ENCODE measurements at regions not wholly inside any gene's neighbourhood (a gene's known extent, or its start where the extent isn't known, plus 50 kb on each side); places are given as distances from the start of the nearest gene placed in this dataset.

DNA sequence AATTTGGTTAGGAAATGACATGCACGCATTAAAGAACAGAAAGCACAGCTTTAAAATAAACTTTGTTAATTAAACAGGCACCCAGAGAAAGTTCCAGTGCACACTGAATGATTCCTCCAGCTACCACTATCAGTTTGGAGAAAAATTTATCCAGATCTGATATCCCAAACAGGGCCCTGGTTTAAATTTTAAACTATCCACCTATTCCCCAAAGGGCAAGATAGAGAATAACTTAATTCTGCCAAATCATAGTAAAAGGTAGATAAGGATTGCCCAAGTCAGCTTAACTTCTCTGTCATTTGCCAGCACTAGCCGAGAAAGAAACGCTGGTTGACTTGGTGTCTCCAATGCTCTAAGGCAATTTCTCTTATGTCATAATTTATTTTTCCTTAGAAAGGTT lies 321.9 kb upstream of the PKDCC start:
- H3K9ac ChIP-seq (ENCODE audit: low read depth in 1 of 2, low read length in 2 of 2): no peak overlapping the region
- no peaks in the 10 kb centered on the region for H3K4me1 ChIP-seq (ENCODE audit: control insufficient read depth in 2 of 2, insufficient read depth in 2 of 2, low read length in 2 of 2)
- H3K36me3 ChIP-seq (ENCODE audit: control insufficient read depth in 2 of 2, insufficient read depth in 2 of 2, low read length in 2 of 2): no peaks in the 10 kb centered on the region
- H3K9me3 ChIP-seq (ENCODE audit: control insufficient read depth in 2 of 2, low read length in 2 of 2): no peaks in the 10 kb centered on the region
- no peak overlapping the region for H3K4me3 ChIP-seq (ENCODE audit: low read length in 2 of 2)
- no peak overlapping the region for H3K27ac ChIP-seq (ENCODE audit: low read depth in 2 of 2, low read length in 2 of 2)
- H3K27me3 ChIP-seq (ENCODE audit: control insufficient read depth in 2 of 2, insufficient read depth in 2 of 2, low read length in 2 of 2): no peaks in the 10 kb centered on the region

DNA sequence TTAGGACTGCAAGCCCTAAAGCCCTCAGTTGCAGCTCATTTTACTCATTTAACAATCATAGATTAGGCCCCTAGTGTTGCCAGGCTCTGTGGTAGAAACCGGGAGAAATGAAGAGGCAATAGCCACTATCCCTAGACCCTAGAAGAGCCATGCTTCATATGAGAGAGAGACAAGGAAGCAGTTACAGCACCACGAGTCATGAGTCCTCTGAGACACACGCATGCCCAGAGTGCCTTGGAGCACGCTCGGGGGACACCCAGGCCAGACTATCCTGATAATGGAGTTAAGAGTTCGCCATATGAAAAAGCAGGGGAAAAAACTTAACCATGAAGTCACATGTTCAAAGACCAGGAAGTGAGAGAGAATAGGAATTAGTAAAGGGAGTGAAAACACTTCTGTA lies 321.5 kb upstream of the PKDCC start:
- no peaks in the 10 kb centered on the region for H3K9me3 ChIP-seq (ENCODE audit: control insufficient read depth in 2 of 2, low read length in 2 of 2)
- H3K27me3 ChIP-seq (ENCODE audit: control insufficient read depth in 2 of 2, insufficient read depth in 2 of 2, low read length in 2 of 2): no peaks in the 10 kb centered on the region
- no peaks in the 10 kb centered on the region for H3K4me1 ChIP-seq (ENCODE audit: control insufficient read depth in 2 of 2, insufficient read depth in 2 of 2, low read length in 2 of 2)
- H3K27ac ChIP-seq (ENCODE audit: low read depth in 2 of 2, low read length in 2 of 2): no peak overlapping the region
- no peak overlapping the region for H3K4me3 ChIP-seq (ENCODE audit: low read length in 2 of 2)
- no peaks in the 10 kb centered on the region for H3K36me3 ChIP-seq (ENCODE audit: control insufficient read depth in 2 of 2, insufficient read depth in 2 of 2, low read length in 2 of 2)
- H3K9ac ChIP-seq (ENCODE audit: low read depth in 1 of 2, low read length in 2 of 2): no peak overlapping the region

DNA sequence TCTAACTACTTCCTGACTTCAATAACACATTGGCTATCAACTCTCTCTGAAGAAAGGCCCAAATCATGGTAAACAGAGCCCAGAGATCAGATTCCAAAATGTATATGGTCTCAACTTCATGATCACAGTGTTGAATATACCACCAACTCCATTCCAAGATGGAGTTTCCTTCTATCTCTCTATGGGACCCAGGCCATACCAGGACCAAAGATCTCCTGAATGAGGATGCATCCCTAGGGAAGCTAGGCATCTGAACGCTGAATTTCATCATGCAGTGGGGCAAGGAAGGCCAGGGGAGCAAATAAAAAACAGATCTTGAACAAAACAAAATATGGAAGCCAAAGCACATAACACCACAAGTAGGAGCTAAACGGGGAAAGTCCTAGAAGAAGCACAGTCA lies 320.7 kb upstream of the PKDCC start:
- no peak overlapping the region for H3K9ac ChIP-seq (ENCODE audit: low read depth in 1 of 2, low read length in 2 of 2)
- no peak overlapping the region for H3K27ac ChIP-seq (ENCODE audit: low read depth in 2 of 2, low read length in 2 of 2)
- no peaks in the 10 kb centered on the region for H3K36me3 ChIP-seq (ENCODE audit: control insufficient read depth in 2 of 2, insufficient read depth in 2 of 2, low read length in 2 of 2)
- H3K4me3 ChIP-seq (ENCODE audit: low read length in 2 of 2): no peak overlapping the region
- H3K9me3 ChIP-seq (ENCODE audit: control insufficient read depth in 2 of 2, low read length in 2 of 2): no peaks in the 10 kb centered on the region
- H3K27me3 ChIP-seq (ENCODE audit: control insufficient read depth in 2 of 2, insufficient read depth in 2 of 2, low read length in 2 of 2): no peaks in the 10 kb centered on the region
- H3K4me1 ChIP-seq (ENCODE audit: control insufficient read depth in 2 of 2, insufficient read depth in 2 of 2, low read length in 2 of 2): no peaks in the 10 kb centered on the region

DNA sequence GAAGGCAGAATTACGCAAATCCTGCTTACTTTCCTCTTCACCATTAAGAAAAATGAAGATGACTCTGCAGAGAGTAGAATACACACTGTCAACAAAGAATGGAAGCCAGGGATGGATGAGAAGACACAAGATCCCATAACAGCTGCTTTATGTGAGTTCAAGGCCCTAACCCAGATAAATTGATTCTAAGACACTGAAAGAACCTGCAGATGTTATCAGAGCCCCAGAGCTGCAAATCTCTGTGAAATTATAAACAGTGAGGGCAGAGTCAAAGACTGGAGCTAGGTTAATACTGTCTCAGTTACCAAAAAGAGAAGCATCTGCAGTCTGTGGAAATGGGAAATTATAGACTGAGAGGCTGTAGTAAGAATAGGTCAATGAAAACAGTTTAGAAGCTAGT lies 320.1 kb upstream of the PKDCC start:
- H3K4me1 ChIP-seq (ENCODE audit: control insufficient read depth in 2 of 2, insufficient read depth in 2 of 2, low read length in 2 of 2): no peaks in the 10 kb centered on the region
- H3K9me3 ChIP-seq (ENCODE audit: control insufficient read depth in 2 of 2, low read length in 2 of 2): no peaks in the 10 kb centered on the region
- H3K36me3 ChIP-seq (ENCODE audit: control insufficient read depth in 2 of 2, insufficient read depth in 2 of 2, low read length in 2 of 2): no peaks in the 10 kb centered on the region
- H3K27ac ChIP-seq (ENCODE audit: low read depth in 2 of 2, low read length in 2 of 2): no peak overlapping the region
- no peak overlapping the region for H3K9ac ChIP-seq (ENCODE audit: low read depth in 1 of 2, low read length in 2 of 2)
- no peak overlapping the region for H3K4me3 ChIP-seq (ENCODE audit: low read length in 2 of 2)
- H3K27me3 ChIP-seq (ENCODE audit: control insufficient read depth in 2 of 2, insufficient read depth in 2 of 2, low read length in 2 of 2): no peaks in the 10 kb centered on the region

DNA sequence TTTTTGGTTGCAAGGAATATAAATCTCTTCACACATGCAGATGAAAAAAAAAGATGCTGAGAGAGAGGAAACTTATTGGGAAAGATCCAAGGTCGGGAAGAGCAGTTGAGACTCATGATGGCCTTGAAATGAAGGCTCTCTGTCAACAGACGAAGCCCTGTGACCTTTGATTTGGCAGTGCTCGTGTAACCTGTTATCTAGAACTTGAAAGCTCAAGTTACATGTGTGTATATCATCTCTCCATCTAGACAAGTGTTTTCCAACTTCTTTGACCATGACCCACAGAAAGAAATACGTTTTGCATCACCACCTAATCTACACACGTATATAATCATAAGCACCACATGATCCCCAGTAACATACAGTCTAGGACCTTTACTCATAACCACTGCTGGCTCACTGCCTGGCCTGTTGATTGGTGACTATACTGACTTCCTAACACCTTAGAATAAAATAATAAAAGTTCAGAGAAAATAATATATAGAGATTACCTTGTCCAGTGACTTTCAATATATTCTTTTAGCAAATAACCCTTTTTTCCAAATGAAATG lies 319.0 kb upstream of the PKDCC start:
- Histone ChIP-seq H3K9me3 (ENCODE audit: control insufficient read depth in 2 of 2, low read length in 2 of 2) (no peaks in the 10 kb centered on the region), H3K9ac (ENCODE audit: low read depth in 1 of 2, low read length in 2 of 2) (no peak overlapping the region), H3K27me3 (ENCODE audit: control insufficient read depth in 2 of 2, insufficient read depth in 2 of 2, low read length in 2 of 2) (no peaks in the 10 kb centered on the region), H3K4me3 (ENCODE audit: low read length in 2 of 2) (no peak overlapping the region), H3K4me1 (ENCODE audit: control insufficient read depth in 2 of 2, insufficient read depth in 2 of 2, low read length in 2 of 2) (no peaks in the 10 kb centered on the region), H3K27ac (ENCODE audit: low read depth in 2 of 2, low read length in 2 of 2) (no peak overlapping the region), H3K36me3 (ENCODE audit: control insufficient read depth in 2 of 2, insufficient read depth in 2 of 2, low read length in 2 of 2) (no peaks in the 10 kb centered on the region)

DNA sequence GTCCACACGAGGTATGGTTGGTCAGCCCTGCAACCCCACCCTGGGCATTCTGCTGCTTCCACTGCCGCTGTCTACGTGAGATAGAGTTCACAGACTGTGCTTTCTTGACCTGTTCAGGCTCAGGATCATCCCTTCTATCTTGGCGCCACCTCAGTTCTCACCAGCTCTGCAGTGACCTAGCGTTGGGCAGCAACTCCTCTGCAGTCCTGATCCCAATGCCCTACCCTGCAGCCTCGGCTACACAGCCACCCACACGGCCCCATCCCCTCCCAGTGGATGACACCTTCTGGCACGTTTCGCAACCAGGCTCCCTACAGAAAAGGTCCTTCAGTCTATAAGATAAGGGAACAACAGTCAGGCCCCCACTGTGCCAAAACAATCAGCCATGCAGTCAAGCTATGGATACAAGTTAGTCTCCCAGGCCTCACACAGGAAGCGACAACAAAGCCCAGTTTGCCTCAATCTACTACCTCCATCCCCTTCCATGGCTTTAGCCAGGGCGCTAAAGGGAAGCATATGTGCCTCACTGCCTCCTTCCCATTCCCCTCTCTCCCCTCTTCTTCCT lies 317.9 kb upstream of the PKDCC start:
- H3K9me3 ChIP-seq (ENCODE audit: control insufficient read depth in 2 of 2, low read length in 2 of 2): no peaks in the 10 kb centered on the region
- H3K27ac ChIP-seq (ENCODE audit: low read depth in 2 of 2, low read length in 2 of 2): no peak overlapping the region
- H3K27me3 ChIP-seq (ENCODE audit: control insufficient read depth in 2 of 2, insufficient read depth in 2 of 2, low read length in 2 of 2): no peaks in the 10 kb centered on the region
- no peak overlapping the region for H3K4me3 ChIP-seq (ENCODE audit: low read length in 2 of 2)
- no peaks in the 10 kb centered on the region for H3K36me3 ChIP-seq (ENCODE audit: control insufficient read depth in 2 of 2, insufficient read depth in 2 of 2, low read length in 2 of 2)
- no peaks in the 10 kb centered on the region for H3K4me1 ChIP-seq (ENCODE audit: control insufficient read depth in 2 of 2, insufficient read depth in 2 of 2, low read length in 2 of 2)
- no peak overlapping the region for H3K9ac ChIP-seq (ENCODE audit: low read depth in 1 of 2, low read length in 2 of 2)

DNA sequence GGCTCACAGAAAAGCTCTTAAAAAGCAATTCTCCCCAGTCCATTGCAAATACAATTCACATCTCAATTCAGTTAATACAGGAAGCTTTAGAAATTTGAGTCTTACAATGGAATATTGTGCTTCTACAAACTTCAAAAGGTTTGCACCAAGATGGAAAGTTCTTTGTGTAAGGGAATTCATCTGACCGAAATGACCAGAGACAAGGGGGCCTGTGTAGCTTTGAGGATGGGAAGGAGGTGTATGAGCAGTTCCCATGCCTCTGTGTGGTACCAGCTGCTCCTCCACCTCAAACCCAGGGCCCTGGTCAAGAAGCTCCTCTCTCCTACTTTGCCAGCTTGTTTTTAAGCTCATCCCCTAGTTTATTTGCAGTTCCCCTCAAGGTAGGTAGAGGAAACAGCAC lies 312.8 kb upstream of the PKDCC start:
- Histone ChIP-seq H3K9ac (ENCODE audit: low read depth in 1 of 2, low read length in 2 of 2) (no peak overlapping the region), H3K4me1 (ENCODE audit: control insufficient read depth in 2 of 2, insufficient read depth in 2 of 2, low read length in 2 of 2) (no peaks in the 10 kb centered on the region), H3K9me3 (ENCODE audit: control insufficient read depth in 2 of 2, low read length in 2 of 2) (no peaks in the 10 kb centered on the region), H3K27ac (ENCODE audit: low read depth in 2 of 2, low read length in 2 of 2) (no peak overlapping the region), H3K4me3 (ENCODE audit: low read length in 2 of 2) (no peak overlapping the region), H3K27me3 (ENCODE audit: control insufficient read depth in 2 of 2, insufficient read depth in 2 of 2, low read length in 2 of 2) (no peaks in the 10 kb centered on the region), H3K36me3 (ENCODE audit: control insufficient read depth in 2 of 2, insufficient read depth in 2 of 2, low read length in 2 of 2) (no peaks in the 10 kb centered on the region)

DNA sequence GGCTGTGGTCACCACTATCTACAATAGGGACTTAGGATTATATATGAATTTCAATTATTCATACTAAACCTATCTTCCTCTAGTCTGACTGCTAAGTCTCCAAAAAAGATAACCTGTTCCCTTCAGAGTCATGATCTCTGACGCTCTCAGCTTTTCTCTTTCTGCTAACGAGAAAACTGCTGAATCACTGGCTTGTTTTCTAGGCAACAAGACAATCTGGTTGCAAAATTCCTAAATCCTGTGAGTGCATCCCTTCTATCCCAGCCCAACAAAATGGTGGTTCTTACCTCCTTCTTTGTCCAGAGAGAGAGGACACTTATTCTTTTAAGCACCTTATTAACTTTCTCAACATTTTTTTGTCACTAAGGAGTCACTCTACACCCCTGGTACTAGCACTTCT lies 312.3 kb upstream of the PKDCC start:
- Histone ChIP-seq H3K27me3 (ENCODE audit: control insufficient read depth in 2 of 2, insufficient read depth in 2 of 2, low read length in 2 of 2) (no peaks in the 10 kb centered on the region), H3K4me3 (ENCODE audit: low read length in 2 of 2) (no peak overlapping the region), H3K4me1 (ENCODE audit: control insufficient read depth in 2 of 2, insufficient read depth in 2 of 2, low read length in 2 of 2) (no peaks in the 10 kb centered on the region), H3K36me3 (ENCODE audit: control insufficient read depth in 2 of 2, insufficient read depth in 2 of 2, low read length in 2 of 2) (no peaks in the 10 kb centered on the region), H3K9ac (ENCODE audit: low read depth in 1 of 2, low read length in 2 of 2) (no peak overlapping the region), H3K27ac (ENCODE audit: low read depth in 2 of 2, low read length in 2 of 2) (no peak overlapping the region), H3K9me3 (ENCODE audit: control insufficient read depth in 2 of 2, low read length in 2 of 2) (no peaks in the 10 kb centered on the region)

DNA sequence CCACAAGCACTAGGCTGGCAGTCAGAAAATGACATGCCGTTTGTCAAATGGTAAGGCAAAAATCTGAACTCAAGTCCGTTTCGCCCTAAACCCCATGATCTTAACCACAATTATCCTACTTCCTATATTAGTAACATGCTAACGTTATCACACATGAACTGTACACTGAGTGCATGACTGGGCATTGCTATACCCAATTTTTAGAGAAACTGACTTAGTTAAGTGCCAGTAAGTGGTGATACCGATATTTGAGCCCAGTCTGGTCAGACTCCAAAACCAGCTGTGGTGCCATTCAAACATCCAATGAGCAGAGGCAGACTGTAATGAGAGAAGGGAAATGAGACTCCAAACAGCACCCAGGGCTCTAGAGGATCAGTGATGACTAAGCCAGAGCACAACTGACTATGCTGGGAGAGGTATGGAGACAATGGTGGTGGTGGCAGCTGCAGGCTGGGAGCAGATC lies 311.7 kb upstream of the PKDCC start:
- no peak overlapping the region for H3K27ac ChIP-seq (ENCODE audit: low read depth in 2 of 2, low read length in 2 of 2)
- no peaks in the 10 kb centered on the region for H3K27me3 ChIP-seq (ENCODE audit: control insufficient read depth in 2 of 2, insufficient read depth in 2 of 2, low read length in 2 of 2)
- no peak overlapping the region for H3K4me3 ChIP-seq (ENCODE audit: low read length in 2 of 2)
- H3K9me3 ChIP-seq (ENCODE audit: control insufficient read depth in 2 of 2, low read length in 2 of 2): no peaks in the 10 kb centered on the region
- no peak overlapping the region for H3K9ac ChIP-seq (ENCODE audit: low read depth in 1 of 2, low read length in 2 of 2)
- H3K36me3 ChIP-seq (ENCODE audit: control insufficient read depth in 2 of 2, insufficient read depth in 2 of 2, low read length in 2 of 2): no peaks in the 10 kb centered on the region
- H3K4me1 ChIP-seq (ENCODE audit: control insufficient read depth in 2 of 2, insufficient read depth in 2 of 2, low read length in 2 of 2): no peaks in the 10 kb centered on the region

DNA sequence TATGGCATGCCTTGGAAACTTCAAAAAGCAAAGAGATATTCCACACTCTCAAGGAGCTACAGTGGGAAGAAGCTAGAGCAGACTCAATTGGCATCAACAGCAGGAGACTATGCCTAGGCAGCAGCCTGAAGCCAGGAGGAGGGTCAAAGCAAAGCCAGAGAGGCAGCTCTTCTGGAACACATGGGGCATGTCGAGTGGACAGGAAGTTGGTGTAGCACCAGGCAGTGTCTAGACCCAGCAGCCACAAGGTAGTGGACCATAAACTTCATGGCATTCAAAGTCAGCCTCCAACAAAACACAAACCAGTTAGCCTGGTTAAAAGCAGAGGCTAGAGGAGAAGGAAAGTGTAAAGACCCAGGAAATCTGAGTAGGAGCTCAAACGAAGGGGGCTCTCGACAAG lies 311.2 kb upstream of the PKDCC start:
- H3K4me1 ChIP-seq (ENCODE audit: control insufficient read depth in 2 of 2, insufficient read depth in 2 of 2, low read length in 2 of 2): no peaks in the 10 kb centered on the region
- H3K4me3 ChIP-seq (ENCODE audit: low read length in 2 of 2): no peak overlapping the region
- no peaks in the 10 kb centered on the region for H3K36me3 ChIP-seq (ENCODE audit: control insufficient read depth in 2 of 2, insufficient read depth in 2 of 2, low read length in 2 of 2)
- no peaks in the 10 kb centered on the region for H3K27me3 ChIP-seq (ENCODE audit: control insufficient read depth in 2 of 2, insufficient read depth in 2 of 2, low read length in 2 of 2)
- no peak overlapping the region for H3K27ac ChIP-seq (ENCODE audit: low read depth in 2 of 2, low read length in 2 of 2)
- no peaks in the 10 kb centered on the region for H3K9me3 ChIP-seq (ENCODE audit: control insufficient read depth in 2 of 2, low read length in 2 of 2)
- no peak overlapping the region for H3K9ac ChIP-seq (ENCODE audit: low read depth in 1 of 2, low read length in 2 of 2)

DNA sequence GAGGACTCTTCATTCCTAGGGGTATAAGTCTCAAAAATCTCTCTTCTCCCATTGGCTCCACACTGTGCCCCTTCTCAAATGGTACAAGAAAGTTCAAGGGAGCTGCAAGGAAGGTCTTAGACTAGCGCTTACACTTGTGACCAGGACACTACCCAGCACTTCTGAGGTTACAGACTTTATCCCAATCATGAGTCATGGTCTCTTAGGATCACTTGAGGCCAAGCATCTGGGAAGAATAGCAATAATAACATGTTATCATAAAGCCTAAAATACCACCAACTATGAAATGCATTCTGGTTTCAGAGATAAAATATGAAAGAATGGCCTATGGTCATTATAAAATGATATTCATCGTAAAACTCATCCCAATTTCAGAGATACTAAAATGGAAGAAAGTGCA lies 309.9 kb upstream of the PKDCC start:
- H3K27me3 ChIP-seq (ENCODE audit: control insufficient read depth in 2 of 2, insufficient read depth in 2 of 2, low read length in 2 of 2): no peaks in the 10 kb centered on the region
- no peaks in the 10 kb centered on the region for H3K4me1 ChIP-seq (ENCODE audit: control insufficient read depth in 2 of 2, insufficient read depth in 2 of 2, low read length in 2 of 2)
- H3K4me3 ChIP-seq (ENCODE audit: low read length in 2 of 2): no peak overlapping the region
- no peaks in the 10 kb centered on the region for H3K9me3 ChIP-seq (ENCODE audit: control insufficient read depth in 2 of 2, low read length in 2 of 2)
- H3K27ac ChIP-seq (ENCODE audit: low read depth in 2 of 2, low read length in 2 of 2): no peak overlapping the region
- H3K9ac ChIP-seq (ENCODE audit: low read depth in 1 of 2, low read length in 2 of 2): no peak overlapping the region
- H3K36me3 ChIP-seq (ENCODE audit: control insufficient read depth in 2 of 2, insufficient read depth in 2 of 2, low read length in 2 of 2): no peaks in the 10 kb centered on the region

Measured in mucosa of rectum (tissue), 2 donors.